HEK293T (cell line): ENCODE measurements at regions not wholly inside any gene's neighbourhood (a gene's known extent, or its start where the extent isn't known, plus 50 kb on each side); places are given as distances from the start of the nearest gene placed in this dataset.

ENCODE experiments used
- CTCF ChIA-PET: fragments of 350-600 bp; formaldehyde crosslinking; extraction: SDS; loops from one replicate; lab custom pipeline; 2021; ENCODE audit warnings: antibody characterized with exemption, inconsistent platforms; lab: Yijun Ruan, JAX
- POLR2A ChIA-PET: fragments of 350-600 bp; formaldehyde crosslinking; extraction: SDS; loops from one replicate; lab custom pipeline; 2020; ENCODE audit warnings: antibody characterized with exemption, inconsistent platforms; lab: Yijun Ruan, JAX
- DNase-seq: peaks from one replicate; pipeline ENCODE4 v3.0.0; 2012; ENCODE audit warnings: mixed read lengths; ENCODE audit errors: extremely low spot score
- ARNT ChIP-seq: fragments of 450-650 bp; IDR thresholded peaks from 2 replicates; pipeline ENCODE4 v1.6.1; 2017; ENCODE audit warnings: mild to moderate bottlenecking
- BHLHE40 ChIP-seq: fragments of 450-650 bp; IDR thresholded peaks from 2 replicates; pipeline ENCODE4 v1.6.1; 2016; ENCODE audit warnings: mild to moderate bottlenecking, moderate library complexity, borderline replicate concordance
- CTBP1 ChIP-seq: fragments of 450-650 bp; IDR thresholded peaks from 2 replicates; pipeline ENCODE4 v1.6.1; 2016; ENCODE audit warnings: borderline replicate concordance
- ELF4 ChIP-seq: fragments of 450-650 bp; IDR thresholded peaks from 2 replicates; pipeline ENCODE4 v1.6.1; 2017; ENCODE audit warnings: antibody characterized with exemption
- FOXA1 ChIP-seq: fragments of 450-650 bp; IDR thresholded peaks from 2 replicates; pipeline ENCODE4 v1.6.1; 2016; ENCODE audit warnings: mild to moderate bottlenecking
- FOXK2 ChIP-seq: fragments of 450-650 bp; IDR thresholded peaks from 2 replicates; pipeline ENCODE4 v1.6.1; 2016; ENCODE audit warnings: mild to moderate bottlenecking
- FOXM1 ChIP-seq: fragments of 450-650 bp; IDR thresholded peaks from 2 replicates; pipeline ENCODE4 v1.6.1; 2017; ENCODE audit warnings: mild to moderate bottlenecking, borderline replicate concordance
- HDGF ChIP-seq: fragments of 450-650 bp; IDR thresholded peaks from 2 replicates; pipeline ENCODE4 v1.6.1; 2017; ENCODE audit warnings: antibody characterized with exemption, borderline replicate concordance
- L3MBTL2 ChIP-seq: fragments of 450-650 bp; conservative IDR thresholded peaks from 2 replicates; pipeline ENCODE4 v1.6.1; 2016; ENCODE audit warnings: mild to moderate bottlenecking
- LEF1 ChIP-seq: fragments of 450-650 bp; IDR thresholded peaks from 2 replicates; pipeline ENCODE4 v1.6.1; 2017; ENCODE audit warnings: mild to moderate bottlenecking, borderline replicate concordance
- NFRKB ChIP-seq: fragments of 450-650 bp; IDR thresholded peaks from 2 replicates; pipeline ENCODE4 v1.6.1; 2016; ENCODE audit warnings: mild to moderate bottlenecking, moderate library complexity
- PKNOX1 ChIP-seq: fragments of 450-650 bp; IDR thresholded peaks from 2 replicates; pipeline ENCODE4 v1.6.1; 2016
- SP1 ChIP-seq: fragments of 450-650 bp; IDR thresholded peaks from 2 replicates; pipeline ENCODE4 v1.6.1; 2017
- SUZ12 ChIP-seq: fragments of 450-650 bp; IDR thresholded peaks from 2 replicates; pipeline ENCODE4 v1.6.1; 2016; ENCODE audit warnings: mild to moderate bottlenecking
- TARDBP ChIP-seq: fragments of 450-650 bp; IDR thresholded peaks from 2 replicates; pipeline ENCODE4 v1.6.1; 2016
- ZNF384 ChIP-seq: fragments of 450-650 bp; IDR thresholded peaks from 2 replicates; pipeline ENCODE4 v1.6.1; 2016

GRCh38 chr10:124221356-124222317 is 128.2 kb upstream of the CHST15 start:
- ChIA-PET POLR2A (no interaction called here), CTCF (no interaction called here)
- TF ChIP-seq FOXA1, result no peak
- TF ChIP-seq PKNOX1, result no peak
- no peak for TF ChIP-seq CTBP1
- no peak for TF ChIP-seq ELF4
- TF ChIP-seq LEF1, result no peak
- no peak for TF ChIP-seq FOXM1
- TF ChIP-seq ARNT, result no peak
- TF ChIP-seq SP1, result no peak
- no peak for TF ChIP-seq ZNF384
- TF ChIP-seq NFRKB, result no peak
- no peak for TF ChIP-seq BHLHE40
- TF ChIP-seq SUZ12, result no peak
- no peak for TF ChIP-seq HDGF
- TF ChIP-seq L3MBTL2, result no peak
- TF ChIP-seq FOXK2, result no peak
- TF ChIP-seq TARDBP, result no peak
- DNase-seq, result no peak

- ChIA-PET CTCF (interaction anchor here (0.6 kb wide), 1 partner anchor 522 kb away, joined by 3 read pairs; no protein-coding TSS in a partner anchor), POLR2A (no interaction called here)
- TF ChIP-seq HDGF (no peak), ZNF384 (no peak), ELF4 (no peak), FOXA1 (no peak), FOXM1 (no peak), CTBP1 (no peak), FOXK2 (no peak), TARDBP (no peak), ARNT (no peak), LEF1 (no peak), SUZ12 (no peak), SP1 (no peak), L3MBTL2 (no peak), PKNOX1 (no peak)
- DNase-seq, result no peak
Measured at GRCh38 chr10:124220971-124221355, 127.6 kb upstream of the CHST15 start.

- CTCF ChIA-PET, result interaction anchor here (0.6 to 0.7 kb wide), 3 partner anchors 21 to 523 kb away, joined by 3 to 5 read pairs (median 5); no protein-coding TSS in a partner anchor
- TF ChIP-seq CTBP1 (no peak), HDGF (no peak), FOXK2 (no peak), PKNOX1 (no peak), NFRKB (no peak), ZNF384 (no peak), FOXM1 (no peak), SP1 (no peak), LEF1 (no peak), FOXA1 (no peak), L3MBTL2 (no peak), BHLHE40 (no peak), SUZ12 (no peak), TARDBP (no peak), ARNT (no peak)
- no peak for DNase-seq
- POLR2A ChIA-PET, result no interaction called here
Measured at GRCh38 chr10:124220547-124220946, 127.1 kb upstream of the CHST15 start.

GRCh38 chr10:124219655-124220054 is 126.3 kb upstream of the CHST15 start:
- TF ChIP-seq ZNF384, result no peak
- no peak for TF ChIP-seq FOXK2
- TF ChIP-seq ELF4, result no peak
- TF ChIP-seq PKNOX1, result no peak
- TF ChIP-seq SP1, result no peak
- no peak for TF ChIP-seq ARNT
- TF ChIP-seq FOXA1, result no peak
- TF ChIP-seq CTBP1, result no peak
- TF ChIP-seq L3MBTL2, result no peak
- no peak for TF ChIP-seq SUZ12
- no peak for TF ChIP-seq BHLHE40
- TF ChIP-seq HDGF, result no peak
- no peak for TF ChIP-seq NFRKB
- no peak for TF ChIP-seq TARDBP
- no peak for TF ChIP-seq FOXM1
- TF ChIP-seq LEF1, result no peak
- ChIA-PET CTCF (no interaction called here), POLR2A (interaction anchor here (1.0 kb wide), 1 partner anchor 126 kb away, joined by 3 read pairs; the partner anchor contains the start of gene CHST15)
- no peak for DNase-seq

- no peak for TF ChIP-seq SUZ12
- no peak for TF ChIP-seq ZNF384
- no peak for TF ChIP-seq FOXM1
- no peak for TF ChIP-seq PKNOX1
- TF ChIP-seq L3MBTL2, result no peak
- no peak for TF ChIP-seq SP1
- no peak for TF ChIP-seq HDGF
- no peak for TF ChIP-seq BHLHE40
- no peak for TF ChIP-seq NFRKB
- TF ChIP-seq TARDBP, result no peak
- no peak for TF ChIP-seq ARNT
- no peak for TF ChIP-seq ELF4
- no peak for TF ChIP-seq FOXA1
- TF ChIP-seq FOXK2, result no peak
- no peak for TF ChIP-seq CTBP1
- TF ChIP-seq LEF1, result no peak
- no peak for DNase-seq
- CTCF ChIA-PET, result interaction anchor here (0.8 kb wide), 1 partner anchor 170 kb away, joined by 5 read pairs; no protein-coding TSS in a partner anchor
- POLR2A ChIA-PET, result interaction anchor here (1.0 kb wide), 1 partner anchor 126 kb away, joined by 3 read pairs; the partner anchor contains the start of gene CHST15
Measured at GRCh38 chr10:124219062-124219461, 125.7 kb upstream of the CHST15 start.
